Adrenal gland (tissue), 9 donors: ENCODE measurements at regions not wholly inside any gene's neighbourhood (a gene's known extent, or its start where the extent isn't known, plus 50 kb on each side); places are given as distances from the start of the nearest gene placed in this dataset.
"Not testable (repeated sequence)": the region's sequence is repeated elsewhere in the genome, so short reads cannot be mapped to it uniquely, and the experiment has no call there.

Experiments used
- DNase-seq, 7 donors: peaks; one replicate each; pipeline ENCODE4 v3.0.0-alpha.2; 2019 to 2020
- H3K27ac ChIP-seq, 5 donors: fragments of 200-600 bp; sonication (generic) in 4 of 5; 1 replicate in 3 of 5; 2 replicates in 2 of 5; pipeline versions ENCODE4 v1.5.1 to v1.8.0; 2016 to 2020; ENCODE audit warnings: mild to moderate bottlenecking in 1 of 5
- H3K27me3 ChIP-seq: fragments of 200-600 bp; 2 replicates; pipeline ENCODE4 v1.8.0; 2021
- H3K36me3 ChIP-seq, 2 donors: fragments of 200-600 bp; replicated peaks in 1 of 2; 1 replicate in 1 of 2; 2 replicates in 1 of 2; pipeline versions ENCODE4 v1.5.1 to v1.8.0; 2018 to 2022
- H3K4me1 ChIP-seq, 2 donors: fragments of 200-600 bp; replicated peaks in 1 of 2; 1 replicate in 1 of 2; 2 replicates in 1 of 2; pipeline versions ENCODE4 v1.5.1 to v1.8.0; 2018 to 2021
- H3K4me3 ChIP-seq, 4 donors: fragments of 200-600 bp; sonication (generic) in 3 of 4; one replicate each; pipeline ENCODE4 v1.5.1; 2016 to 2018
- H3K9me3 ChIP-seq, 3 donors: fragments of 200-600 bp; sonication (generic) in 1 of 3; replicated peaks in 1 of 3; 1 replicate in 2 of 3; 2 replicates in 1 of 3; pipeline versions ENCODE4 v1.5.1 to v1.8.0; 2016 to 2021
- POLR2A ChIP-seq, 2 donors: fragments of 450-650 bp; IDR thresholded peaks; one replicate each; pipeline ENCODE4 v1.6.1; 2017; ENCODE audit warnings: antibody characterized with exemption in 2 of 2, mild to moderate bottlenecking in 2 of 2, moderate library complexity in 1 of 2
- WGBS, 4 donors: extraction: QIAGEN DNeasy Blood & Tissue Kit in 2 of 4; methylation state at CpG; one replicate each; pipeline versions ENCODE4 v1.1.5 to v1.1.7; 2013 to 2017; 5-methylcytosine and 5-hydroxymethylcytosine counted together
- intact Hi-C, 2 donors: fragments of 100-400 bp; cut with DNase I; formaldehyde crosslinking; loops; one replicate each; pipeline versions ENCODE4 v1.14.1 to v1.15.0; 2022 to 2023
- TF ChIP-seq, protein P1 (sequence below), 6 experiments: fragments of 450-650 bp in 4 of 6; fragments of 200-600 bp in 2 of 6; sonication (generic) in 1 of 6; IDR thresholded peaks; 1 replicate in 5 of 6; 2 replicates in 1 of 6; pipeline versions ENCODE4 v1.5.1 to v1.8.0; 2016 to 2021; ENCODE audit warnings: antibody characterized with exemption in 6 of 6, mild to moderate bottlenecking in 2 of 6, moderate library complexity in 1 of 6
- donor health status: healthy with polysubstance abuse.
- donor health status: Bipolar disorder and iron deficiency.
- donor health status: DM: yes; HTN: yes; CAD: no.
- donor health status: DM: no; HTN: no; CAD: no.
- donor health status: DM: no; HTN: no; CAD: no.

DNA sequence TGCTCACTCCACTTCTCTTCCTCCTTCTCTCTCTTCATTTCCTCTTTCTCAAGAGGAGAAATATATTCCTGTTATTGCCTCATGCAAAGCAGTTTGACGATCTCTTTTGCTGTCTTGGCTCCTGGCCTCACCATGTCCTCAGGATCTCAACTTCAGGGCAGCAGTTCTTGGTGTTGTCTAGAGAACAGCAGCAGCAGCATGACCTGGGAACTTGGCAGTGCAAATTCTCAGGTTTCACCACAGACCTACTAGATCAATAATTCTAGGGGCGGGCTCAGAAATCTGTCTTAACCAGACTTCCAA is 193.4 kb upstream of the EDNRA start:
- no peaks in the 10 kb centered on the region for H3K36me3 ChIP-seq
- WGBS, 4 donors, result 53 to 74% (median 64%) methylated on average over 2 of the region's 2 CpGs
- no peak for DNase-seq
- H3K27ac ChIP-seq, result no peak overlapping the region
- no peak overlapping the region for H3K4me3 ChIP-seq
- no peaks in the 10 kb centered on the region for H3K27me3 ChIP-seq
- intact Hi-C loops, result no loop called here
- TF ChIP-seq POLR2A (IDR thresholded peaks at IDR 0.05), result no peak
- TF ChIP-seq, protein P1, sequence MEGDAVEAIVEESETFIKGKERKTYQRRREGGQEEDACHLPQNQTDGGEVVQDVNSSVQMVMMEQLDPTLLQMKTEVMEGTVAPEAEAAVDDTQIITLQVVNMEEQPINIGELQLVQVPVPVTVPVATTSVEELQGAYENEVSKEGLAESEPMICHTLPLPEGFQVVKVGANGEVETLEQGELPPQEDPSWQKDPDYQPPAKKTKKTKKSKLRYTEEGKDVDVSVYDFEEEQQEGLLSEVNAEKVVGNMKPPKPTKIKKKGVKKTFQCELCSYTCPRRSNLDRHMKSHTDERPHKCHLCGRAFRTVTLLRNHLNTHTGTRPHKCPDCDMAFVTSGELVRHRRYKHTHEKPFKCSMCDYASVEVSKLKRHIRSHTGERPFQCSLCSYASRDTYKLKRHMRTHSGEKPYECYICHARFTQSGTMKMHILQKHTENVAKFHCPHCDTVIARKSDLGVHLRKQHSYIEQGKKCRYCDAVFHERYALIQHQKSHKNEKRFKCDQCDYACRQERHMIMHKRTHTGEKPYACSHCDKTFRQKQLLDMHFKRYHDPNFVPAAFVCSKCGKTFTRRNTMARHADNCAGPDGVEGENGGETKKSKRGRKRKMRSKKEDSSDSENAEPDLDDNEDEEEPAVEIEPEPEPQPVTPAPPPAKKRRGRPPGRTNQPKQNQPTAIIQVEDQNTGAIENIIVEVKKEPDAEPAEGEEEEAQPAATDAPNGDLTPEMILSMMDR (IDR thresholded peaks at IDR 0.05), result no peak
- no peaks in the 10 kb centered on the region for H3K9me3 ChIP-seq
- no peaks in the 10 kb centered on the region for H3K4me1 ChIP-seq

DNA sequence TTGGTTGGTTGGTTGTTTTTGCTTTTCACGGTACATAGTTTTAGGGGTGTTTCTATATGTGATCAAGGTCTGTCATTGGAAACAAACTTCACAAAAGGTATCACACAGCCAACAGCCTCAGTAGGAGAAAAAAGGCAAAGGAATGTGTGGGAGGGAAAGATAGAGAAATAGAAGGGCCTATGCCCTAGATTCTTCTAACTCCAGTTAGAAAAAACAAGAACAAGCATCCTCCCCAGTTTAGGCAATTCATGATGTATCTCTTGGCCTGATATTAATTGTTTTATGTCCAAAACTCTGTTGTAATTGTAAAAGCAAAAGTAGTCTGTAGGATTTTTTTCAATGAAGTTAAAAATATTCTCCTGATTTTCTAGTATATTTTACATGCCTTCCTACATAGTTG is 192.4 kb upstream of the EDNRA start:
- Histone ChIP-seq H3K4me3 (no peak overlapping the region), H3K27me3 (no peaks in the 10 kb centered on the region), H3K4me1 (no peaks in the 10 kb centered on the region), H3K9me3 (no peaks in the 10 kb centered on the region), H3K36me3 (no peaks in the 10 kb centered on the region), H3K27ac (no peak overlapping the region)
- 84 to 98% (median 93%) methylated on average over 1 of the region's 1 CpG for whole genome bisulfite sequencing, 4 donors
- no peak for DNase-seq
- intact Hi-C loops, result no loop called here
- TF ChIP-seq POLR2A (IDR thresholded peaks at IDR 0.05), result no peak
- TF ChIP-seq, protein P1 (IDR thresholded peaks at IDR 0.05), result no peak

DNA sequence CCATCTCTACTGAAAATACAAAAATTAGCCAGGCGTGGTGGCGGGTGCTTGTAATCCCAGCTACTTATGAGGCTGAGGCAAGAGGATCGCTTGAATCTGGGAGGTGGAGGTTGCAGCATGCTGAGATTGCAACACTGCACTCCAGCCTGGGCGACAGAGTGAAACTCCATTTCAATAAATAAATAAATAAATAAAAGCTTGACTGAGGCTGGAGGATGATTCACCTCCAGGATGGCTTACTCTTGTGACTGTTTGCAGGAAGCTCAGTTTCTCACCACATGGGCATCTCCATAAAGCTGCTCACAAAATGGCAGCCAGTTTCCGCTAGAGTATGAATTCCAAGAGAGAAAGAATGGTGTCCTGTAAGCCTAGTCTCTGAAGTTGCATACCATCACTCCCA is 191.7 kb upstream of the EDNRA start:
- H3K27ac ChIP-seq, result no peak overlapping the region
- H3K4me1 ChIP-seq, result no peaks in the 10 kb centered on the region
- H3K4me3 ChIP-seq, result no peak overlapping the region
- H3K9me3 ChIP-seq, result no peaks in the 10 kb centered on the region
- intact Hi-C loops, result no loop called here
- DNase-seq, result no peak
- TF ChIP-seq, protein P1 (IDR thresholded peaks at IDR 0.05), result no peak
- no peak for TF ChIP-seq POLR2A (IDR thresholded peaks at IDR 0.05)
- 79 to 90% (median 88%) methylated on average over 4 to 5 of the region's 5 CpGs for WGBS, 4 donors
- no peaks in the 10 kb centered on the region for H3K36me3 ChIP-seq
- H3K27me3 ChIP-seq, result no peaks in the 10 kb centered on the region

DNA sequence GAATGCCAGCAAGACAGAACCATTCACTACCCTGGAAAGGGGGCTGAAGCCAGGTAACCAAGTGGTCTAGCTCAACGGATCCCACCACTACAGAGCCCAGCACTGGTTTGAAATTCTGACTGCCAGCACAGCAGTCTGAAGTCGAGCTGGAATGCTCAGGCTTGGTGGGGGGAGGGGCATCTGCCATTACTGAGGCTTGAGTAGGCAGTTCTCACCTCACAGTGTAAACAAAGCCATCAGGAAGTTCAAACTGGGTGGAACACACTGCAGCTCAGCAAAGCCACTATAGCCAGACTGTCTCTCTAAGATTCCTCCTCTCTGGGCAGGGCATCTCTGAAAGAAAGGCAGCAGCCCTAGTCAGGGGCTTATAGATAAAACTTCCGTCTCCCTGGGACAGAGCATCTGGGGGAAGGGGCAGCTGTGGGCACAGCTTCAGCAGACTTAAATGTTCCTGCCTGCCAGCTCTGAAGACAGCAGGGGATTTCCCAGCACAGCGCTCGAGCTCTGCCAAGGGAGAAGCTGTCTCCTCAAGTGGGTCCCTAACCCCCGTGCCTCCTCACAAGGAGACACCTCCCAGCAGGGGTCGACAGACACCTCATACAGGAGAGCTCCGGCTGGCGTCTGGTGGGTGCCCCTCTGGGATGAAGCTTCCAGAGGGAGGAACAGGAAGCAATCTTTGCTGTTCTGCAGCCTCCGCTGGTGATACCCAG is 188.1 kb upstream of the EDNRA start:
- DNase-seq, H3K36me3 ChIP-seq, intact Hi-C loops, H3K27ac ChIP-seq, H3K9me3 ChIP-seq, H3K4me3 ChIP-seq, H3K27me3 ChIP-seq, H3K4me1 ChIP-seq: not testable (repeated sequence)
- 59 to 83% (median 75%) methylated on average over 3 to 10 of the region's 10 CpGs for WGBS, 4 donors

DNA sequence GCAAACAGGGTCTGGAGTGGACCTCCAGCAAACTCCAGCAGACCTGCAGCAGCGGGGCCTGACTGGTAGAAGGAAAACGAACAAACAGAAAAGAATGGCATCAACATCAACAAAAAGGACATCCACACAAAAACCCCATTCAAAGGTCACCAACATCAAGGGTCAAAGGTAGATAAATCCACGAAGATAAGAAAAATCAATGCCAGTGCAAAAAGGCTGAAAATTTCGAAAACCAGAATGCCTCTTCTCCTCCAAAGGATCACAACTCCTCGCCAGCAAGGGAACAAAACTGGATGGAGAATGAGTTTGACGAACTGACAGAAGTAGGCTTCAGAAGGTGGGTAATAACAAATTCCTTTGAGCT is 187.6 kb upstream of the EDNRA start:
- intact Hi-C loops, H3K27ac ChIP-seq, H3K27me3 ChIP-seq, H3K4me1 ChIP-seq, H3K4me3 ChIP-seq, DNase-seq, H3K36me3 ChIP-seq, H3K9me3 ChIP-seq: not testable (repeated sequence)
- WGBS, 4 donors, result 69 to 86% (median 75%) methylated on average over 6 of the region's 6 CpGs
